AG04450 (cell line): ENCODE measurements at regions not wholly inside any gene's neighbourhood (a gene's known extent, or its start where the extent isn't known, plus 50 kb on each side); places are given as distances from the start of the nearest gene placed in this dataset.

Experiments used
- CTCF ChIA-PET: fragments of 300-600, 350-600 bp; formaldehyde crosslinking; extraction: SDS; loops from one replicate; lab custom pipeline; 2022; ENCODE audit warnings: antibody characterized with exemption, inconsistent platforms; lab: Charles Lee
- POLR2A ChIA-PET: fragments of 350-600 bp; formaldehyde crosslinking; extraction: SDS; loops from one replicate; lab custom pipeline; 2021; ENCODE audit warnings: antibody characterized with exemption, inconsistent platforms; lab: Yijun Ruan, JAX
- DNase-seq: peaks from one replicate; pipeline ENCODE4 v3.0.0-alpha.2; 2011; ENCODE audit warnings: low read depth, low spot score
- H3K27ac ChIP-seq: one replicate; pipeline ENCODE4 v1.5.1; 2012; ENCODE audit warnings: low read depth, low read length, control low read depth
- H3K27me3 ChIP-seq: one replicate; pipeline ENCODE4 v1.6.0; 2012; ENCODE audit warnings: low read length; ENCODE audit not compliant: control insufficient read depth, insufficient read depth
- H3K4me3 ChIP-seq: 2 replicates; pipeline ENCODE4 v1.5.1; 2011; ENCODE audit warnings: mild to moderate bottlenecking, low read depth, low read length, control low read depth
- H3K9me3 ChIP-seq: 2 replicates; pipeline ENCODE4 v1.5.1; 2012; ENCODE audit warnings: low read length; ENCODE audit not compliant: control insufficient read depth, insufficient read depth
- CTCF ChIP-seq: IDR thresholded peaks from 2 replicates; pipeline ENCODE4 v1.5.1; 2011; ENCODE audit warnings: low read depth, low read length, control low read depth, inconsistent platforms

GRCh38 chr9:107983762-107984161, 494.2 kb upstream of the KLF4 start:
- DNase-seq: no peak
- no peak overlapping the region for H3K27ac ChIP-seq
- H3K9me3 ChIP-seq: no peaks in the 10 kb centered on the region
- ChIA-PET CTCF (no interaction called here), POLR2A (no interaction called here)
- H3K27me3 ChIP-seq: peaks cover 3% of the 10 kb centered on the region
- H3K4me3 ChIP-seq: no peak overlapping the region
- TF ChIP-seq CTCF: no peak

- POLR2A ChIA-PET: no interaction called here
- Histone ChIP-seq H3K27ac (no peak overlapping the region), H3K27me3 (peaks cover 3% of the 10 kb centered on the region), H3K9me3 (no peaks in the 10 kb centered on the region), H3K4me3 (no peak overlapping the region)
- no peak for DNase-seq
- no peak for TF ChIP-seq CTCF
- CTCF ChIA-PET: interaction anchor here (0.7 kb wide), 1 partner anchor 196 kb away, joined by 3 read pairs; no protein-coding TSS in a partner anchor
Measured at GRCh38 chr9:107983181-107983603, 493.6 kb upstream of the KLF4 start.

- H3K9me3 ChIP-seq: no peaks in the 10 kb centered on the region
- ChIA-PET CTCF (interaction anchor here (0.7 kb wide), 1 partner anchor 197 kb away, joined by 3 read pairs; no protein-coding TSS in a partner anchor), POLR2A (no interaction called here)
- no peak for TF ChIP-seq CTCF
- no peak for DNase-seq
- no peak overlapping the region for H3K27ac ChIP-seq
- H3K27me3 ChIP-seq: peaks cover 3% of the 10 kb centered on the region
- H3K4me3 ChIP-seq: no peak overlapping the region
Measured at GRCh38 chr9:107982745-107983144, 493.2 kb upstream of the KLF4 start.

GRCh38 chr9:107982001-107982400, 492.4 kb upstream of the KLF4 start:
- Histone ChIP-seq H3K4me3 (no peak overlapping the region), H3K27me3 (no peaks in the 10 kb centered on the region), H3K9me3 (no peaks in the 10 kb centered on the region), H3K27ac (no peak overlapping the region)
- TF ChIP-seq CTCF: no peak
- ChIA-PET POLR2A (no interaction called here), CTCF (no interaction called here)
- no peak for DNase-seq

- no peak for DNase-seq
- Histone ChIP-seq H3K9me3 (no peaks in the 10 kb centered on the region), H3K27ac (no peak overlapping the region), H3K27me3 (no peaks in the 10 kb centered on the region), H3K4me3 (no peak overlapping the region)
- no peak for TF ChIP-seq CTCF
- POLR2A ChIA-PET: no interaction called here
- CTCF ChIA-PET: no interaction called here
Measured at GRCh38 chr9:107980984-107981383, 491.4 kb upstream of the KLF4 start.
